Vagina (tissue), 2 donors: ENCODE measurements at regions not wholly inside any gene's neighbourhood (a gene's known extent, or its start where the extent isn't known, plus 50 kb on each side); places are given as distances from the start of the nearest gene placed in this dataset.
"Not testable (repeated sequence)": the region's sequence is repeated elsewhere in the genome, so short reads cannot be mapped to it uniquely, and the experiment has no call there.

ENCODE experiments used
- DNase-seq, 2 donors: peaks; one replicate each; pipeline ENCODE4 v3.0.0-alpha.2; 2017; ENCODE audit errors: extremely low spot score in 2 of 2
- H3K27ac ChIP-seq: fragments of 200-600 bp; sonication (generic); one replicate; pipeline ENCODE4 v1.5.1; 2019
- H3K27me3 ChIP-seq: fragments of 200-600 bp; sonication (generic); one replicate; pipeline ENCODE4 v1.5.1; 2019
- H3K36me3 ChIP-seq, 2 donors: fragments of 200-600 bp; sonication (generic); one replicate each; pipeline ENCODE4 v1.5.1; 2017 to 2019
- H3K4me1 ChIP-seq: fragments of 200-600 bp; sonication (generic); one replicate; pipeline ENCODE4 v1.5.1; 2019
- H3K4me3 ChIP-seq, 2 donors: fragments of 200-600 bp; sonication (generic); 1 replicate in 1 of 2; 2 replicates in 1 of 2; pipeline ENCODE4 v1.5.1; 2016 to 2019
- H3K9me3 ChIP-seq: fragments of 200-600 bp; sonication (generic); one replicate; pipeline ENCODE4 v1.5.1; 2019
- CTCF ChIP-seq, 3 experiments: fragments of 450-650 bp in 2 of 3; fragments of 200-600 bp in 1 of 3; sonication (generic) in 1 of 3; IDR thresholded peaks; one replicate each; pipeline ENCODE4 v1.5.1; 2017 to 2019; ENCODE audit warnings: antibody characterized with exemption in 3 of 3, mild to moderate bottlenecking in 2 of 3, moderate library complexity in 2 of 3
- POLR2A ChIP-seq, 2 donors: fragments of 450-650 bp; IDR thresholded peaks; one replicate each; pipeline ENCODE4 v1.6.1; 2017; ENCODE audit warnings: antibody characterized with exemption in 2 of 2, mild to moderate bottlenecking in 2 of 2, moderate library complexity in 2 of 2
- POLR2AphosphoS5 ChIP-seq, 2 donors: sonication (generic); formaldehyde crosslinking; IDR thresholded peaks; one replicate each; pipeline ENCODE4 v1.9.0; 2017; ENCODE audit warnings: antibody characterized with exemption in 2 of 2, mild to moderate bottlenecking in 2 of 2, low read depth in 1 of 2; ENCODE audit not compliant: insufficient read depth in 1 of 2
- intact Hi-C: fragments of 100-400 bp; cut with DNase I; formaldehyde crosslinking; loops from one replicate; pipeline ENCODE4 v1.15.1; 2023

- intact Hi-C loops, result no loop called here
- Histone ChIP-seq H3K4me1 (no peaks in the 10 kb centered on the region), H3K27me3 (no peaks in the 10 kb centered on the region), H3K27ac (no peak overlapping the region), H3K4me3 (no peak overlapping the region), H3K36me3 (no peaks in the 10 kb centered on the region), H3K9me3 (peaks cover 9% of the 10 kb centered on the region)
- DNase-seq, result no peak
- TF ChIP-seq POLR2AphosphoS5 (IDR thresholded peaks at IDR 0.05; ENCODE audit: insufficient read depth in 1 of 2, low read depth in 1 of 2) (no peak), POLR2A (IDR thresholded peaks at IDR 0.05) (no peak), CTCF (IDR thresholded peaks at IDR 0.05) (no peak)
Observed at GRCh38 chr2:71961289-71962027, 186.2 kb downstream of the CYP26B1 start.

- H3K9me3 ChIP-seq, result peaks cover 9% of the 10 kb centered on the region
- H3K36me3 ChIP-seq, result no peaks in the 10 kb centered on the region
- no peak for DNase-seq
- no peak overlapping the region for H3K4me3 ChIP-seq
- no peak overlapping the region for H3K27ac ChIP-seq
- intact Hi-C loops, result no loop called here
- TF ChIP-seq POLR2A (IDR thresholded peaks at IDR 0.05) (no peak), POLR2AphosphoS5 (IDR thresholded peaks at IDR 0.05; ENCODE audit: insufficient read depth in 1 of 2, low read depth in 1 of 2) (no peak), CTCF (IDR thresholded peaks at IDR 0.05) (no peak)
- H3K27me3 ChIP-seq, result no peaks in the 10 kb centered on the region
- H3K4me1 ChIP-seq, result no peaks in the 10 kb centered on the region
Observed at GRCh38 chr2:71959494-71959893, 188.2 kb downstream of the CYP26B1 start.

GRCh38 chr2:71958426-71958825 is 189.2 kb downstream of the CYP26B1 start:
- intact Hi-C loops, H3K9me3 ChIP-seq: not testable (repeated sequence)

GRCh38 chr2:71952572-71953188 is 195.0 kb downstream of the CYP26B1 start:
- TF ChIP-seq POLR2A (IDR thresholded peaks at IDR 0.05), result no peak
- Histone ChIP-seq H3K9me3 (no peaks in the 10 kb centered on the region), H3K36me3 (no peaks in the 10 kb centered on the region), H3K27me3 (no peaks in the 10 kb centered on the region), H3K4me1 (peaks cover 12% of the 10 kb centered on the region), H3K4me3 (no peak overlapping the region), H3K27ac (no peak overlapping the region)
- DNase-seq, result no peak
- intact Hi-C loops, result no loop called here

More at GRCh38 chr2:71958426-71958825, 189.2 kb downstream of the CYP26B1 start:
- H3K4me1 ChIP-seq, H3K27me3 ChIP-seq, H3K27ac ChIP-seq, DNase-seq, H3K36me3 ChIP-seq, H3K4me3 ChIP-seq: not testable (repeated sequence)

- TF ChIP-seq POLR2A (IDR thresholded peaks at IDR 0.05), result no peak
- TF ChIP-seq POLR2AphosphoS5 (IDR thresholded peaks at IDR 0.05; ENCODE audit: insufficient read depth in 1 of 2, low read depth in 1 of 2), result no peak
- TF ChIP-seq CTCF (IDR thresholded peaks at IDR 0.05), result no peak
- Histone ChIP-seq H3K36me3 (no peaks in the 10 kb centered on the region), H3K27ac (no peak overlapping the region), H3K4me3 (no peak overlapping the region), H3K27me3 (no peaks in the 10 kb centered on the region), H3K9me3 (no peaks in the 10 kb centered on the region), H3K4me1 (peaks cover 12% of the 10 kb centered on the region)
- intact Hi-C loops, result no loop called here
- peak in 1 of 2 donors; percentile 72 for DNase-seq
Observed at GRCh38 chr2:71951718-71952404, 195.8 kb downstream of the CYP26B1 start.

GRCh38 chr2:71951083-71951468 is 196.6 kb downstream of the CYP26B1 start:
- DNase-seq, result no peak
- H3K9me3 ChIP-seq, result no peaks in the 10 kb centered on the region
- no peaks in the 10 kb centered on the region for H3K36me3 ChIP-seq
- H3K27ac ChIP-seq, result no peak overlapping the region
- no peak overlapping the region for H3K4me3 ChIP-seq
- no peak for TF ChIP-seq CTCF (IDR thresholded peaks at IDR 0.05)
- no peak for TF ChIP-seq POLR2A (IDR thresholded peaks at IDR 0.05)
- no peak for TF ChIP-seq POLR2AphosphoS5 (IDR thresholded peaks at IDR 0.05; ENCODE audit: insufficient read depth in 1 of 2, low read depth in 1 of 2)
- H3K27me3 ChIP-seq, result no peaks in the 10 kb centered on the region
- intact Hi-C loops, result no loop called here
- H3K4me1 ChIP-seq, result peaks cover 12% of the 10 kb centered on the region
